GM06990 (cell line): ENCODE measurements at regions not wholly inside any gene's neighbourhood (a gene's known extent, or its start where the extent isn't known, plus 50 kb on each side); places are given as distances from the start of the nearest gene placed in this dataset.
"Not testable (repeated sequence)": the region's sequence is repeated elsewhere in the genome, so short reads cannot be mapped to it uniquely, and the experiment has no call there.

Experiments
- DNase-seq: peaks from one replicate; pipeline ENCODE4 v3.0.0-alpha.2; 2011; ENCODE audit not compliant: insufficient read length; ENCODE audit errors: extremely low read depth
- H3K27me3 ChIP-seq: replicated peaks from 2 replicates; pipeline ENCODE4 v1.6.0; 2011; ENCODE audit warnings: low read length; ENCODE audit not compliant: control insufficient read depth, insufficient read depth
- H3K36me3 ChIP-seq: 2 replicates; pipeline ENCODE4 v1.5.1; 2011; ENCODE audit warnings: low read length; ENCODE audit not compliant: control insufficient read depth, insufficient read depth
- H3K4me3 ChIP-seq: replicated peaks from 2 replicates; pipeline ENCODE4 v1.5.1; 2011; ENCODE audit warnings: low read depth, mild to moderate bottlenecking, control low read depth, low read length
- TF ChIP-seq, protein P1 (sequence below): IDR thresholded peaks from 2 replicates; pipeline ENCODE4 v1.5.1; 2011; ENCODE audit warnings: low read length, control low read depth, mild to moderate bottlenecking, inconsistent platforms; ENCODE audit not compliant: insufficient read depth, poor library complexity, severe bottlenecking

- H3K4me3 ChIP-seq: no peak overlapping the region
- DNase-seq: peak; percentile 37
- TF ChIP-seq, protein P1, sequence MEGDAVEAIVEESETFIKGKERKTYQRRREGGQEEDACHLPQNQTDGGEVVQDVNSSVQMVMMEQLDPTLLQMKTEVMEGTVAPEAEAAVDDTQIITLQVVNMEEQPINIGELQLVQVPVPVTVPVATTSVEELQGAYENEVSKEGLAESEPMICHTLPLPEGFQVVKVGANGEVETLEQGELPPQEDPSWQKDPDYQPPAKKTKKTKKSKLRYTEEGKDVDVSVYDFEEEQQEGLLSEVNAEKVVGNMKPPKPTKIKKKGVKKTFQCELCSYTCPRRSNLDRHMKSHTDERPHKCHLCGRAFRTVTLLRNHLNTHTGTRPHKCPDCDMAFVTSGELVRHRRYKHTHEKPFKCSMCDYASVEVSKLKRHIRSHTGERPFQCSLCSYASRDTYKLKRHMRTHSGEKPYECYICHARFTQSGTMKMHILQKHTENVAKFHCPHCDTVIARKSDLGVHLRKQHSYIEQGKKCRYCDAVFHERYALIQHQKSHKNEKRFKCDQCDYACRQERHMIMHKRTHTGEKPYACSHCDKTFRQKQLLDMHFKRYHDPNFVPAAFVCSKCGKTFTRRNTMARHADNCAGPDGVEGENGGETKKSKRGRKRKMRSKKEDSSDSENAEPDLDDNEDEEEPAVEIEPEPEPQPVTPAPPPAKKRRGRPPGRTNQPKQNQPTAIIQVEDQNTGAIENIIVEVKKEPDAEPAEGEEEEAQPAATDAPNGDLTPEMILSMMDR: no peak
Observed at GRCh38 chr1:178660461-178660860, 64.6 kb upstream of the RALGPS2 start.

DNA sequence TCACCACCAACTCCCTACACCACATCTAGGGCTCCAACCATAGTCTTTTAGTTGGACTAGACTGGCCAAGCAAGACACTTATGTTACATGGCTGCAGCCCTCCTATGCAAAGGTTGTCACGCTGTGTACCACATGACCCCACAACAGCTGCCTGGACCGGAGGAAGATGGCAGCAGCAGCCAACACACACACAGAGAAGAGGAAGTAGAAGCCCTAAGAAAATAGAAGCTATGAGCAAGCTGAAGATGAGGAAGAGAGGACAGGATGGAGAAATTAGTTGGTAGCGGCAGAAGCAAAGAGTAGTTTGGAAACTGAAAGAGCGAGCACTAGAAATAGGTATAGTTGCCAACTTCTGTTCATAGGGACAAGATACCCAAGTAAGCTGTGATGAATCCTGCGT, 60.8 kb upstream of the RALGPS2 start:
- peak; percentile 47 for DNase-seq
- H3K4me3 ChIP-seq: no peak overlapping the region
- TF ChIP-seq, protein P1: no peak
- H3K27me3 ChIP-seq: no peaks in the 10 kb centered on the region
- no peaks in the 10 kb centered on the region for H3K36me3 ChIP-seq

More at GRCh38 chr1:178660461-178660860, 64.6 kb upstream of the RALGPS2 start:
- no peaks in the 10 kb centered on the region for H3K27me3 ChIP-seq
- H3K36me3 ChIP-seq: no peaks in the 10 kb centered on the region

DNA sequence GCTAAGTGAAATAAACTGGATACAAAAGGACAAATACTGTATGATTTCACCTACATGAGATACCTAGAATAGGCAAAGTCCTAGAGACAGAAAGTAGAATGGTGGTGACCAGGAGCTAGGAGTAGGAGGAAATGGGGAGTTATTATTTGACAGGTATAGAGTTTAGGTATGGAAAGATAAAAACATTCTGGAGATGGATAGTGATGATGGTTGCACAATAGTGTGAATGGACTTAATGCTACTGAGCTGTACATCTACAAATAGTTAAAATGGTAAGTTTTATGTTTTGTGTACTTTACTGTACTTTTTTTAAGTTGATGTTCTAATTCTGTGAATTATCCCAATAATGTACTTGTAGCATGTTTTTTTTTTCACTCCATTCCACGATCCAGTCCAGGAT, 59.5 kb upstream of the RALGPS2 start:
- TF ChIP-seq, protein P1: no peak
- no peaks in the 10 kb centered on the region for H3K27me3 ChIP-seq

GRCh38 chr1:178666891-178667290, 58.2 kb upstream of the RALGPS2 start:
- not testable (repeated sequence) for H3K36me3 ChIP-seq, H3K27me3 ChIP-seq, H3K4me3 ChIP-seq, DNase-seq

More for the DNA sequence above, 59.5 kb upstream of the RALGPS2 start:
- no peak for DNase-seq
- H3K36me3 ChIP-seq: no peaks in the 10 kb centered on the region
- H3K4me3 ChIP-seq: no peak overlapping the region

DNA sequence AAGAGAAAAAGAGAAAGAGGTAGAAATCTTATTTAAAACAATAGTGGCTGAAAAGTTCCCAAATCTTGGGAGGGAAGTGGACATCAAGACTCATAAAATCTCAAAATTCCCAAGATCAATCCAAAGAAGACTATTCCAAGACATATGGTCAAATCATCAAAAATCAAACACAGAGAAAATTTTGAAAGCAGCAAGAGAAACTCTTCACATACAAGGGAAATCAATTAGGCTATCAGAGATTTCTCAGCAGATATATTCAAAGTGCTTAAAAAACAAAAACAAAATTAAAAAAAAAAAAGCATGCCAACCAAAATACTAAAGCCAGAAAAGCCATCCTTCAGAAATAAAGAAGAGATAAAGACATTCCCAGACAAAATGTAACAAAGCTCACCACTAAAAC, 52.6 kb upstream of the RALGPS2 start:
- DNase-seq: no peak
- TF ChIP-seq, protein P1: no peak
- no peaks in the 10 kb centered on the region for H3K36me3 ChIP-seq
- no peaks in the 10 kb centered on the region for H3K27me3 ChIP-seq
- no peak overlapping the region for H3K4me3 ChIP-seq

DNA sequence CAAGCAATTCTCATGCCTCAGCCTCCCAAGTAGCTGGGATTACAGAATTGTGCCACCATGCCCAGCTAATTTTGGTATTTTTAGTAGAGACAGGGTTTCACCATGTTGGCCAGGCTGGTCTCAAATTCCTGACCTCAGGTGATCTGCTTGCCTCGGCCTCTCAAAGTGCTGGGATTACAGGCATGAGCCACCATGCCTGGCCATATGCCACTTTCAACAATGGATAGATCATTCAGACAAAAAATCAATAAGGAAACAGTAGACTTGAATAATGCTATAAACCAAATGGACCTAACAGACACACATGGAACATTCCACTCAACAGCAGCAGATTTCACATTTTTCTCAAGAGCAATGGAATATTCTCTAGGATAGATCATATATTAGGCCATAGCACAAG, 50.5 kb upstream of the RALGPS2 start:
- not testable (repeated sequence) for DNase-seq, H3K4me3 ChIP-seq, H3K36me3 ChIP-seq, H3K27me3 ChIP-seq
